Hematopoietic multipotent progenitor cell treated with erythropoietin and hydrocortisone succinate and interleukin-3 and kit ligand, for 4 days (in vitro differentiated cells): ENCODE measurements at regions not wholly inside any gene's neighbourhood (a gene's known extent, or its start where the extent isn't known, plus 50 kb on each side); places are given as distances from the start of the nearest gene placed in this dataset.
A peak's percentile ranks its signal among the peaks of the same experiment; 100 is the strongest.

Experiments used
- DNase-seq: peaks from one replicate; pipeline ENCODE4 v3.0.0-alpha.2; 2015

DNA sequence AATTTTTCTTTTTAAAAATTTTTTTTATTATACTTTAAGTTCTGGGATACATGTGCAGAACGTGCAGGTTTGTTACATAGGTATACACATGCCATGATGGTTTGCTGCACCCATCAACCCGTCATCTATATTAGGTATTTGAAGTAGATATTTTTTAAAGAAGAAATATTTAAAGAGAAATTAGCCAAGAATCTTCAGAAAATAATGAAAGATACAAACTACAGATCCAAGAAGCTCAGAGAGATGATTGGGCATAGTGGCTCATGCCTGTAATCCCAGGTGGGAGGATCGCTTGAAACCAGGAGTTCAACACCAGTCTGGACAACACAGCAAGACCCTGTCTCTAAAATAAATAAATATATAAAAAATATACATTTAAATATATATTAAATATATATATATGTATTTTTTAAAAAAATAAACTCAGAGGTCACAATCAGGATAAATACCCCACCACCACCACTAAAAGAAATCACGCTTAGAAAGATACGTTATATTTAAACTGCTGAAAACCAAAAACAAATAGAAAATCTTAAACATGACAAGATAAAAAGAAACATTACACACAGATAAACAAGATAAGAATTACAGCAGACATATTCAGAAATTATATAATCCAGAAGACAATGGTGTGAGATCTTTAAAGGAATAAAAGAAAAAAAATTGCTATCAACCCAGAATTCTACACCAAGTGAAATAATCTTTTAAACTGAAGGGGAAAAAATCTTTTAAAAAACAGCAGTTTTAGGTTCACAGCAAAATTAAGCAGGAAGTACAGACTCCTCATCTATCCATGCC is 57.5 kb downstream of the CSF2 start:
- DNase-seq, result no peak

DNA sequence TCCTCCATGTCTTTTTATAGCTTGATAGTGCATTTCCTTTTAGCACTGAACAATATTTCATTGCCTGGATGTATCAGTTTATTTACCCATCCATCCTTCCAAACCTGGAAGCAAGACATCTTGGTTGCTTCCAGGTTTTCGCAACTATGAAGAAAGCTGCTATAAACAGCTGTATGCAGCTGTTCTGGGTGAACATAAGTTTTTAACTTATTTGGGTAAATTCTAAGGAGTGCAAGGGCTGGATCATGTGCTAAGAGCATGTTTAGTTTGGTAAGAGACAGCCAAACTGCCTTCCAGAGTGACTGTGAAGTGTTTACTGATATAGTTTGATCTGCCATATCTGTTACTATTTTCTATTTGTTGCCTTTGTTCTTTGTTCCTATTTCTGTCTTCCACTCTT is 58.5 kb downstream of the CSF2 start:
- no peak for DNase-seq

GRCh38 chr5:132134384-132134783 is 60.8 kb downstream of the CSF2 start:
- DNase-seq, result peak; percentile 58

DNA sequence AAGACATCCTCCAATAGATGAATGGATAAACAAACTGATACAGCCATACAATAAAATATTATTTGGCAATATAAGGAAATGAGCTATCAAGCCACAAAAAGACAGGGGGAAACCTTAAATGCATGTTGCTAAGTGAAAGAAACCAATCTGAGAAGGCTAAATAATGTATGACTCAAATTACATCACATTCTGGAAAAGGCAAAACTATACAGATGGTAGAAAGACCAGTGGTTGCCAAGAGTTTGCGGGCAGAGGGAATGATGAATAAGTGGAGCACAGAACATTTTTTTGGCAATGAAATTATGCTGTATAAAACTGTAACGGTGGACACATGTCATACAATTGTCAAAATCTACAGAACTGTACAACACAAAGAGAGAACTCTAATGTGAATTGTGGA is 63.3 kb downstream of the CSF2 start:
- no peak for DNase-seq

DNA sequence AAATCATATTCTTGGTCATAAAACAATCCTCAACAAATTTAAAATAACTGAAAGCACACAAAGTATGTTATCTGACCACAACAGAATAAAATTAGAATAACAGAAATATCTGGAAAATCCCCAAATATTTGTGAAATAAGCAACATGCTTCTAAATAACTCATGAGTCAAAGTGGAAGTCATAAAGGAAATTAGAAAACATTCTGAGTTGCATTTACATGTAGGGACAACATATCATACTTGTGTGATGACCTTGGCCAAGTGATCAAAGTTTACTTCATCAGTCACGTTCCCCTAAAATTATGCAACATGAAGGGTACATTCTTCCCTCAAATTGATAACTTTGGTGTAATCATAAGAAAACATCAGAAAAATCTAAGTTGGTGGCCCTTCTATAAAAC is 64.7 kb downstream of the CSF2 start:
- no peak for DNase-seq
